ENCODE measurements at regions not wholly inside any gene's neighbourhood (a gene's known extent, or its start where the extent isn't known, plus 50 kb on each side); places are given as distances from the start of the nearest gene placed in this dataset.

DNA sequence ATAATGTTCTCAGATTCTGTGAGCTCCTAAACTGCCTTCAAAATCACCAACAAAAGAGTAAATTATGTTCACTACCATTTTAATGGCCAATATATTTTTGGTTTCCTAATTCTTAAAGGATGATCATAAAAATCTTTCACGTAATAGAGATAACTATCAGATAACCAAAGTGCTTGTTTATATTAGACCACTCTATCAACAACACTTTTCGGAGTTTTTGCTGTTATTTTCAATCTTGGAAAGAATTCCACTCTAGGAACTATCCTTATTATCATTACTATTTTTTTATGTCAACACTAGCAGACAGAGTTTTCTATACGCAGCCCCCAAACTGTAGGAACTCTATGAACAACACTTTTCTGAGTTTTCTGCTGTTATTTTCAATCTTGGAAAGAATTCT, 782.5 kb upstream of the ZEB2 start:
- no peak overlapping the region for H3K4me3 ChIP-seq (ENCODE audit: low read length)
- DNase-seq (ENCODE audit: low read depth, low spot score): no peak

- DNase-seq (ENCODE audit: low read depth, low spot score): no peak
- no peak overlapping the region for H3K4me3 ChIP-seq (ENCODE audit: low read length)
Measured at GRCh38 chr2:145299368-145299767, 779.4 kb upstream of the ZEB2 start.

GRCh38 chr2:145292166-145292565, 772.2 kb upstream of the ZEB2 start:
- no peak overlapping the region for H3K4me3 ChIP-seq (ENCODE audit: low read length)
- DNase-seq (ENCODE audit: low read depth, low spot score): no peak

DNA sequence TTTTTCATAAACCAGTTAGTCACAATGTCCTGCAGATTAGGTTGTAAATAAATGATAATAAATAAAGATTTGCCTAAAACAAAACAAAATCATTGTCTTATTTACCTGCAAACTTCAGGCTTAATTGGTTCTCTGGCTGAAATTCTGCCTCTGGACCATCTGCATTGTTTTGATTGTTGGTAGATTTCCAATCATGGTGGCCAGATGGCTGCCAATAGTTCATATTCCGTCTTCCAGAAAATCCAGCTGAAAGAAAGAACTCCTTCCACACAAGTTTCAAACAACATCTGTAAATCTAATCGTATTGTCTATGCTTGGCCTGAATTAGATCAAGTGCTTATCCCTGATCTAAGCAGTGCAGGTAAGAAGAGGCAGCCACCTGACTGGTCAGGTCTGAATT, 771.1 kb upstream of the ZEB2 start:
- H3K4me3 ChIP-seq (ENCODE audit: low read length): no peak overlapping the region
- DNase-seq (ENCODE audit: low read depth, low spot score): no peak

- H3K4me3 ChIP-seq (ENCODE audit: low read length): no peak overlapping the region
- no peak for DNase-seq (ENCODE audit: low read depth, low spot score)
Measured at GRCh38 chr2:145289946-145290345, 770.0 kb upstream of the ZEB2 start.

DNA sequence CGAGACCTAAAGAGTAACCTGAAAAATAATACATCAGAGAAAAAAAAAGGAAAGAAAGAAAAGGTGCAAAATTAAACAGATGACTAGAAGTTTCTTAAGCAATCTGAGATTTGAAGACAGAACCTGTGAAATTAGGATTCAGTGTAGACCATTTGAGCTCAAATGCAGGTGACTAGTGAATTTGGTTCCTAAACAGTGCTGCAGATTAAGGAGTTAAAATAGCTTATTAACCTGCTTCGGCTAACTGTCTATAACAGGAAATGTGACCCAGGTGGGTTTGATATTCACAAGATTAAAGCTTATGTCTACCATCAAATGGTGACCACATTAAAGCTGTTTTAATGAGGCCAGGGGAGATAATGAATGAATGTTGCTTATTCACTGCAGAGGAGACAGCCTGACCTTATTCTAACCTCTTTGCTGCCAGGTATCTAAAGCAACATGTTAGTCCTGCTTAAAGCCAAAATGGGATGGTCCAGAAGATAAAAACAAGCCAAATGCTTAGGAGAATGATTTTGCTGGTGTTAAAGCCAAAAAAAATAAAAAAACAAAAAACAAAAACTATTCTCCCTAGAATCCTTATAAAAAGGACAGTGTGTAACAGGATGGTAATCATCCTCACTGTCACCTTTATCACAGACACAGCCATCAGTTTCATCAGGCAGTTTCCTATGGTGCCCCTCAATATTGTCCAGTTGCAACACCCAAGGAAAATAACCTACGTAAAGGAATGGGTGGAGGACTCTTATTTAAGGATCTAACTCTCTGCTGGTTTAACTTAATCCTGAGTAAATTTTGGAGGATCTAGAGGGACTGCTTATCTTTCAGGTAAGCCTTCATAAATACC, 769.0 kb upstream of the ZEB2 start:
- H3K4me3 ChIP-seq (ENCODE audit: low read length): no peak overlapping the region
- DNase-seq (ENCODE audit: low read depth, low spot score): no peak

- H3K4me3 ChIP-seq (ENCODE audit: low read length): no peak overlapping the region
- no peak for DNase-seq (ENCODE audit: low read depth, low spot score)
Measured at GRCh38 chr2:145287736-145288135, 767.8 kb upstream of the ZEB2 start.

DNA sequence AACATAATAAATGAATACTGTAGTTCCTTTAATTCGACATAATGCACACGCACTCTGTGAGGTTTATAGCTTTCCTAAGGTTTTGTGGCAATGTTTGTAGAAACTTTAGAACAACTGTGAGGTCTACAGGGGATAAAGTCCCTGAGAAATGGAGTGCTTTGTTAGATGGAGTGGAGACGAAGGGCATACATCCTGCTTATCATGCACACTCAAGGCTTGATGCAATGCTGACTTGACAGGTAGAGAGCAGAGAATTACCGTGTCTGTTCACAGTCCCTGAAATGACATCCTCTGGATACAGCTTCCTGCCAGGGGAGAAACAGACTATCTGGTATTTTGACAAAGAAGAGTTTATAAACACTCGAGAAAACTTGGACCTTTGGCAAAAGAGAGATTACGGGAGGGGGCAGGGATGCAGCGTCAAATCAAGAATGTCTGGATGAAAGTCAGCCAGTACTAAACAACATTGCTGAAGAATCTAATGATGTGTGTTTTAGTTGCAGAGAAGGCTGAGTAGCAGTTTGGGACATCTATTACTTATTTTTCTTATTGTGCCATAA, 766.9 kb upstream of the ZEB2 start:
- H3K4me3 ChIP-seq (ENCODE audit: low read length): no peak overlapping the region
- no peak for DNase-seq (ENCODE audit: low read depth, low spot score)

DNA sequence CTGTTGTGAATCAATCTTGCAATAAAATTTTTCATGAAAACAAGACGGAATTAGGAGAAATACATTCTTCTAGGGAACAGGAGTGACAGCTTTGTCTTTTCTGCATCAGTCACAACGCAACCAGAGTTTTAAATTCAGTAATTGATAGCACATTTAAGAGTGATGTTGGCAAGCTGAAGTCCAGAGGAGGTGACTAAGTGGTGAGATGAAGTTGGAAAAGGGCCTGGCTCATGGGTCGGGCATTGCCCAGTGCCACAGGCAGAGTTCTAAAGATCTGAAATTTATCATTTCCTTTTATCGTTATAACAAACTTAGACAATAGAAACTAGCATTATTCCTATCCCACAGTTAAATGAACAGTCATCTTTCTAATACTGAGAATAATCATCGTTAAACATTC, 764.6 kb upstream of the ZEB2 start:
- DNase-seq (ENCODE audit: low read depth, low spot score): no peak

DNA sequence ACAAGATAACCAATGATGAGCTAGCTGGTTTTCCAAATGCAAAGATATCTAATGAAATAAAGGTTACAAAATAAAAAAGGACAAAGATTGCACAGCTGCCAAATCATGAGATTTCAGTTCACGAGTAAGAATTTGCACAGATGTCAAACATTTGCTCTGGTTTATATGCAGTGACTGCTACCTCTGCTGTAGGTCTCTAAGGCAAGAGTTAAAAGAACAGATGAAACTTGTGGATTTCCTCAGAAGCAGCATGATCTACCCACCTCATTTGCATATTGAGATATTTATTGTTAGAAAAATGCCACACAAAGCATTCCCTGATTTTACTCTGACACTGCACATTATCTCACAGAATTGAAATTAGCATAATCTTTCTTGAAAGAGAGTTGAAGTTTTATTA, 763.2 kb upstream of the ZEB2 start:
- no peak for DNase-seq (ENCODE audit: low read depth, low spot score)
- no peak overlapping the region for H3K4me3 ChIP-seq (ENCODE audit: low read length)

More for the DNA sequence above, 764.6 kb upstream of the ZEB2 start:
- no peak overlapping the region for H3K4me3 ChIP-seq (ENCODE audit: low read length)

DNA sequence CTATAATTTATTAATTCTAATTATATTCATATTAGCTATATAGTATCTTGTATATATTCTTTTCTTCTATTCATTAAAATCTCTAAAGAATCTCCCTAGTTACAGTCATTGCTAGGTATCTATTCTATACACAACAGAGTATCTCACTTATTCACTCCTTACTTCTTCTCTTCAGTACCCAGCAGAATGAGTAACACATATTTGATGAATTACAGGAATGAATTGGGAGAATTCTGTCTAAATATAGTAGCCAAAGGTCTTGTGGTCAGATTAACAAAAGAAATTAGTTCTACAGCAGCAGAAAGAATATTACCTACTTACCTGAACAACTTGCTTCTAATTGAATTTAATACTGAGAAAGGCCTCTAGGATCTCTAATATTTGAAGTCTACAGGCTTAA, 758.0 kb upstream of the ZEB2 start:
- H3K4me3 ChIP-seq (ENCODE audit: low read length): no peak overlapping the region
- DNase-seq (ENCODE audit: low read depth, low spot score): no peak

DNA sequence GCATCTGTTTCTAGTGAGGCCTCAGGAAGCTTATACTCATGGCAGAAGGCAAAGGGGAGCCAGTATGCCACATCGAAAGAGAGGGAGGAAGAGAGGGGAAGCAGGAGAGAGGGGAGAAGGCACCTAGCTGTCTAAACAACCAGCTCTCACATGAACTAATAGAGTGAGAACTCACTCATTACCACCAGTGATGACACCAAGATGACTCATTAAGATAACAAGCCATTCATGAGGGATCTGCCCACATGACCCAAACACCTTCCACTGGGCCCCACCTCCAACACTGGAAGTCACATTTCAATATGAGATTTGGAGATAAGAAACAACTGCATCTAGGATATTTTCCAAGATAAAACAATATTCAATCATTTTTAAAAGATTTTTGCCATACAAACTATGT, 753.9 kb upstream of the ZEB2 start:
- DNase-seq (ENCODE audit: low read depth, low spot score): no peak
- no peak overlapping the region for H3K4me3 ChIP-seq (ENCODE audit: low read length)

DNA sequence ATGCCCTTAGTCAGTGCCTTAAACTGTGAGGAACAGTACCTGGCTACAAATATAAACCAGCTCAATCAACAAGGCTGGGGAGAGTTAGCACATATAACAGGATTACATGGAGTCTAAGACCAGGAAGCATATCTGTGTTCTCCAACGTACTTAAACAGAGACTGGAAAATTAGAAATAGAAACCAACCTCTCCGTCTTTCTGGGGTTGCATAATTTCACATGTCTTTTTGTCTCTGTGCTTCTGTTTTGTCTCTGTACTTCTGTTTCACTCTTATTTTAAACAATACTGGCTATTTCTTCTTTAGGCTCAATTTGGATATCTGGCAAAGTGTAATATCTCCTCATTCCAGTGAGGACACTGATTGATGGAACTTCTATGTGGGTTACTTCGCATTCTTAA, 749.0 kb upstream of the ZEB2 start:
- H3K4me3 ChIP-seq (ENCODE audit: low read length): no peak overlapping the region

DNA sequence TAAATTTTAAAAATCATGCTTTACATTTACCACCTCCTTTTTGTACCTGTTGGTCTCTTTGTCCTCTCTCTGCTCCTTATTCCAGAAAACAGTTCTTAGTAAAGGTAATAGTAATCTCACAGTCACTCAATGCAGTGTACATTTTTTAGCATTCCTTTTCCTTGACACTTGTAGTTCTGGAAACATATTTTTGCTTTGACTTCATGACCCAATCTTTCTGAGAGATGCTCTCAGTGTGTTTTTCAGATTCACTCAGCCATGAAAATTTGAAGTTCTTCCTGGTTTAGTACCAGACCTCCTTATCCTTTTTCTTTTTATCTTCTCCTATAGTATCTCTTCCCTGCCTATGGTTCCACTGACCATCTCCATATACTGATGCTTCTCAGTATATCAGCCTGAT, 747.5 kb upstream of the ZEB2 start:
- no peak overlapping the region for H3K4me3 ChIP-seq (ENCODE audit: low read length)
- no peak for DNase-seq (ENCODE audit: low read depth, low spot score)

More for the DNA sequence above, 749.0 kb upstream of the ZEB2 start:
- no peak for DNase-seq (ENCODE audit: low read depth, low spot score)

DNA sequence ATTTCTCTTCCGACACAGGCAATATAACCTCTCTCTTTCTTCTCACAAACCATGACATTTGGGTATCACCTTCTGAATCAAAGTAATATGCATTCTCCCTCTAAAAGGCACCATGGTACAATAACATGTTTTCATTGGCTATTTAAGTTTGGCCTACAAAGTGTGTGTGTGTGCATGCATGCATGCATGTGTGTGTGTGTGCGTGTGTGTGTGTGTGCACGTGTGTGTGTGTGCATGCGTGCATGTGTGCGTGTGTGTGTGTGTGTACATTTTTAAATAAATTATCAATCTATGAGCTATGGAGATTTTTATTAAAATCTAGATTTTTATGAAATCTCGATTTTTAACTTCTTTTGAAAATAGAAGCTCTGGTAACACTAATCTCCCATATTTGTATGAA, 745.3 kb upstream of the ZEB2 start:
- DNase-seq (ENCODE audit: low read depth, low spot score): no peak
- H3K4me3 ChIP-seq (ENCODE audit: low read length): no peak overlapping the region

DNA sequence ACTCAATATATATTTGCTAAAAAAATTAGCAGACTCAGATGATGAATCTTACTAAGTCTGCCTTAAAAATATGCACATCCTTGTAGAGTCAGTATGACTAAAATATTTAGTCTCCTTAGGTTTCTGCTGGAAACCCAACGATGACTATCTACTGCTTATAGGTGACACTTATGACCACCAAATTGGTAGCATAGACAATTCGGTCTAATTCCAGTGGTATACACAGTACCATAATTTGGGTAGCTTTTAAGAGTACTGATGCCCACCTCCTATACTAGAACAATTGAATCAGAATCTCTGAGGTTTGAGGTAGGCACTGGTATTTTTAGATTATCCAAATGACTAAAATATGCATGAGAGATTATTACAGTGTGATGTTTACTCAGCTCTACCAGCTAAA, 740.8 kb upstream of the ZEB2 start:
- H3K4me3 ChIP-seq (ENCODE audit: low read length): no peak overlapping the region
- no peak for DNase-seq (ENCODE audit: low read depth, low spot score)

GRCh38 chr2:145260081-145260480, 740.2 kb upstream of the ZEB2 start:
- H3K4me3 ChIP-seq (ENCODE audit: low read length): no peak overlapping the region
- DNase-seq (ENCODE audit: low read depth, low spot score): no peak

GRCh38 chr2:145258903-145259579, 739.1 kb upstream of the ZEB2 start:
- DNase-seq (ENCODE audit: low read depth, low spot score): peak; percentile 91
- no peak overlapping the region for H3K4me3 ChIP-seq (ENCODE audit: low read length)

GRCh38 chr2:145257931-145258330, 738.0 kb upstream of the ZEB2 start:
- no peak overlapping the region for H3K4me3 ChIP-seq (ENCODE audit: low read length)
- no peak for DNase-seq (ENCODE audit: low read depth, low spot score)

DNA sequence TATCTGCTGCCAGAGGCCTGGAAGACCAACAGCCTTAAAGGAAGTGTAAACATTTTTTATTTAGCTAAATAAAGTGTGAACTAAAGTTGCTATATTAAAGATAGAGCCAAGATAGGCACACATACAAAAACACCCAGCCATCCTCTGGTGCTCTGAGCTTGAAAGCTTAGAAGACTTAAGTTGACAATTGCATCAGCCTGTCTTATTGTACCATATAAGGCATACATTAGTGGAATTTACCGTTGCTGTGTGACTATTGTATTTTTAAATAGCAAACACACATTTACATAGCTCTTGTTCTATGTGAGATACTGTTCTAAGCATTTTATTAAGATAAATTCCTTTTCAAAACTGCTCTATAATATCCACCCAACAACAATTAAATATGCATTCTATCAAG, 736.6 kb upstream of the ZEB2 start:
- no peak for DNase-seq (ENCODE audit: low read depth, low spot score)
- no peak overlapping the region for H3K4me3 ChIP-seq (ENCODE audit: low read length)

Measured in Jurkat, Clone E6-1 (cell line).